GM23338 (cell line): ENCODE measurements at regions not wholly inside any gene's neighbourhood (a gene's known extent, or its start where the extent isn't known, plus 50 kb on each side); places are given as distances from the start of the nearest gene placed in this dataset.

ENCODE experiments used
- CREB1 ChIP-seq: fragments of 250-450 bp; sonication (Bioruptor Pico); IDR thresholded peaks from 2 replicates; pipeline ENCODE4 v1.5.0; 2020; ENCODE audit warnings: low read depth, mild to moderate bottlenecking, moderate library complexity
- EZH2 ChIP-seq: fragments of 200-600 bp; sonication (generic); IDR thresholded peaks from one replicate; pipeline ENCODE4 v1.8.0; 2017; ENCODE audit warnings: antibody characterized with exemption, mild to moderate bottlenecking, low read depth; ENCODE audit not compliant: unreplicated experiment
- POLR2AphosphoS5 ChIP-seq: IDR thresholded peaks from 2 replicates; pipeline ENCODE4 v1.6.1; 2016; ENCODE audit warnings: antibody characterized with exemption, low read depth
- ZNF331 ChIP-seq: fragments of 250-450 bp; sonication (Bioruptor Pico); IDR thresholded peaks from 2 replicates; pipeline ENCODE4 v1.5.0; 2020; ENCODE audit warnings: low read depth, mild to moderate bottlenecking, moderate library complexity
- TF ChIP-seq, protein P1 (sequence below), 2 experiments: fragments of 200-600 bp in 1 of 2; sonication (generic) in 1 of 2; conservative IDR thresholded peaks; 2 replicates each; pipeline versions ENCODE4 v1.5.1 to v1.6.1; 2016 to 2017; ENCODE audit warnings: antibody characterized with exemption in 2 of 2, low read depth in 2 of 2, mild to moderate bottlenecking in 2 of 2, moderate library complexity in 1 of 2
- TF ChIP-seq, protein P2 (sequence below): fragments of 250-450 bp; sonication (Bioruptor Pico); IDR thresholded peaks from 2 replicates; pipeline ENCODE4 v1.5.0; 2020; ENCODE audit warnings: mild to moderate bottlenecking, moderate library complexity

DNA sequence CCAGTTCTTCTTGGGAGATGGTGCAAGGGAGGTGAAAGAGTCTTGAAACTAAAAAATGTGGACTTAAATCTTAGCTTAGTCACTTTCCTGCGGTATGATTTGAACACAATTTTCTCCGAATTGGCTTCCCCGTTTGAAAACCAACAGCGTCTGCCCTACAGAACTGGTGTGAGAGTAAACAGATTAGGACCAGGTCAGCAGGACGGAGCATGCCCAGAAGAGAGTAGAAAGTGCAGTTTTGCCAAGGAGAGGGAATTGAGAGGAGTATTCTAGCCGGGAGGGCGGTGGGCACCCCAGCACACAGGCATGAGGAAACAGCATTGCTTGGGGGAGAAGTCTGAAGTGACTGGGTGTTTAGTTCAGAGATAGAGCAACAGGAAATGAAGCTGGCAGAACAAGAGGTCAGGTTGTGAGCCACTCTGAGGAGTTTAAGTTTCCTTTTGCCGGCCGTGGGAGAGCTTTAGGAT is 927.1 kb downstream of the VRK1 start:
- TF ChIP-seq, protein P1, sequence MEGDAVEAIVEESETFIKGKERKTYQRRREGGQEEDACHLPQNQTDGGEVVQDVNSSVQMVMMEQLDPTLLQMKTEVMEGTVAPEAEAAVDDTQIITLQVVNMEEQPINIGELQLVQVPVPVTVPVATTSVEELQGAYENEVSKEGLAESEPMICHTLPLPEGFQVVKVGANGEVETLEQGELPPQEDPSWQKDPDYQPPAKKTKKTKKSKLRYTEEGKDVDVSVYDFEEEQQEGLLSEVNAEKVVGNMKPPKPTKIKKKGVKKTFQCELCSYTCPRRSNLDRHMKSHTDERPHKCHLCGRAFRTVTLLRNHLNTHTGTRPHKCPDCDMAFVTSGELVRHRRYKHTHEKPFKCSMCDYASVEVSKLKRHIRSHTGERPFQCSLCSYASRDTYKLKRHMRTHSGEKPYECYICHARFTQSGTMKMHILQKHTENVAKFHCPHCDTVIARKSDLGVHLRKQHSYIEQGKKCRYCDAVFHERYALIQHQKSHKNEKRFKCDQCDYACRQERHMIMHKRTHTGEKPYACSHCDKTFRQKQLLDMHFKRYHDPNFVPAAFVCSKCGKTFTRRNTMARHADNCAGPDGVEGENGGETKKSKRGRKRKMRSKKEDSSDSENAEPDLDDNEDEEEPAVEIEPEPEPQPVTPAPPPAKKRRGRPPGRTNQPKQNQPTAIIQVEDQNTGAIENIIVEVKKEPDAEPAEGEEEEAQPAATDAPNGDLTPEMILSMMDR (conservative IDR thresholded peaks at IDR 0.05; ENCODE audit: low read depth in 2 of 2), result no peak
- no peak for TF ChIP-seq CREB1 (CRISPR knock-in tag)
- no peak for TF ChIP-seq ZNF331 (CRISPR knock-in tag)
- no peak for TF ChIP-seq EZH2
- TF ChIP-seq POLR2AphosphoS5, result no peak
- TF ChIP-seq, protein P2, sequence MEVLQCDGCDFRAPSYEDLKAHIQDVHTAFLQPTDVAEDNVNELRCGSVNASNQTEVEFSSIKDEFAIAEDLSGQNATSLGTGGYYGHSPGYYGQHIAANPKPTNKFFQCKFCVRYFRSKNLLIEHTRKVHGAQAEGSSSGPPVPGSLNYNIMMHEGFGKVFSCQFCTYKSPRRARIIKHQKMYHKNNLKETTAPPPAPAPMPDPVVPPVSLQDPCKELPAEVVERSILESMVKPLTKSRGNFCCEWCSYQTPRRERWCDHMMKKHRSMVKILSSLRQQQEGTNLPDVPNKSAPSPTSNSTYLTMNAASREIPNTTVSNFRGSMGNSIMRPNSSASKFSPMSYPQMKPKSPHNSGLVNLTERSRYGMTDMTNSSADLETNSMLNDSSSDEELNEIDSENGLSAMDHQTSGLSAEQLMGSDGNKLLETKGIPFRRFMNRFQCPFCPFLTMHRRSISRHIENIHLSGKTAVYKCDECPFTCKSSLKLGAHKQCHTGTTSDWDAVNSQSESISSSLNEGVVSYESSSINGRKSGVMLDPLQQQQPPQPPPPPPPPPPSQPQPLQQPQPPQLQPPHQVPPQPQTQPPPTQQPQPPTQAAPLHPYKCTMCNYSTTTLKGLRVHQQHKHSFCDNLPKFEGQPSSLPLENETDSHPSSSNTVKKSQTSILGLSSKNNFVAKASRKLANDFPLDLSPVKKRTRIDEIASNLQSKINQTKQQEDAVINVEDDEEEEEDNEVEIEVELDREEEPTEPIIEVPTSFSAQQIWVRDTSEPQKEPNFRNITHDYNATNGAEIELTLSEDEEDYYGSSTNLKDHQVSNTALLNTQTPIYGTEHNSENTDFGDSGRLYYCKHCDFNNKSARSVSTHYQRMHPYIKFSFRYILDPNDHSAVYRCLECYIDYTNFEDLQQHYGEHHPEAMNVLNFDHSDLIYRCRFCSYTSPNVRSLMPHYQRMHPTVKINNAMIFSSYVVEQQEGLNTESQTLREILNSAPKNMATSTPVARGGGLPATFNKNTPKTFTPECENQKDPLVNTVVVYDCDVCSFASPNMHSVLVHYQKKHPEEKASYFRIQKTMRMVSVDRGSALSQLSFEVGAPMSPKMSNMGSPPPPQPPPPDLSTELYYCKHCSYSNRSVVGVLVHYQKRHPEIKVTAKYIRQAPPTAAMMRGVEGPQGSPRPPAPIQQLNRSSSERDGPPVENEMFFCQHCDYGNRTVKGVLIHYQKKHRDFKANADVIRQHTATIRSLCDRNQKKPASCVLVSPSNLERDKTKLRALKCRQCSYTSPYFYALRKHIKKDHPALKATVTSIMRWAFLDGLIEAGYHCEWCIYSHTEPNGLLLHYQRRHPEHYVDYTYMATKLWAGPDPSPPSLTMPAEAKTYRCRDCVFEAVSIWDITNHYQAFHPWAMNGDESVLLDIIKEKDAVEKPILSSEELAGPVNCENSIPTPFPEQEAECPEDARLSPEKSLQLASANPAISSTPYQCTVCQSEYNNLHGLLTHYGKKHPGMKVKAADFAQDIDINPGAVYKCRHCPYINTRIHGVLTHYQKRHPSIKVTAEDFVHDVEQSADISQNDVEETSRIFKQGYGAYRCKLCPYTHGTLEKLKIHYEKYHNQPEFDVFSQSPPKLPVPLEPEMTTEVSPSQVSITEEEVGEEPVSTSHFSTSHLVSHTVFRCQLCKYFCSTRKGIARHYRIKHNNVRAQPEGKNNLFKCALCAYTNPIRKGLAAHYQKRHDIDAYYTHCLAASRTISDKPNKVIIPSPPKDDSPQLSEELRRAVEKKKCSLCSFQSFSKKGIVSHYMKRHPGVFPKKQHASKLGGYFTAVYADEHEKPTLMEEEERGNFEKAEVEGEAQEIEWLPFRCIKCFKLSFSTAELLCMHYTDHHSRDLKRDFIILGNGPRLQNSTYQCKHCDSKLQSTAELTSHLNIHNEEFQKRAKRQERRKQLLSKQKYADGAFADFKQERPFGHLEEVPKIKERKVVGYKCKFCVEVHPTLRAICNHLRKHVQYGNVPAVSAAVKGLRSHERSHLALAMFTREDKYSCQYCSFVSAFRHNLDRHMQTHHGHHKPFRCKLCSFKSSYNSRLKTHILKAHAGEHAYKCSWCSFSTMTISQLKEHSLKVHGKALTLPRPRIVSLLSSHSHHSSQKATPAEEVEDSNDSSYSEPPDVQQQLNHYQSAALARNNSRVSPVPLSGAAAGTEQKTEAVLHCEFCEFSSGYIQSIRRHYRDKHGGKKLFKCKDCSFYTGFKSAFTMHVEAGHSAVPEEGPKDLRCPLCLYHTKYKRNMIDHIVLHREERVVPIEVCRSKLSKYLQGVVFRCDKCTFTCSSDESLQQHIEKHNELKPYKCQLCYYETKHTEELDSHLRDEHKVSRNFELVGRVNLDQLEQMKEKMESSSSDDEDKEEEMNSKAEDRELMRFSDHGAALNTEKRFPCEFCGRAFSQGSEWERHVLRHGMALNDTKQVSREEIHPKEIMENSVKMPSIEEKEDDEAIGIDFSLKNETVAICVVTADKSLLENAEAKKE, result no peak
